NCI-H128 (cell line): ENCODE measurements at regions not wholly inside any gene's neighbourhood (a gene's known extent, or its start where the extent isn't known, plus 50 kb on each side); places are given as distances from the start of the nearest gene placed in this dataset.

Source experiments
- DNase-seq: peaks from one replicate; lab custom pipeline; 2025; ENCODE audit not compliant: unreplicated experiment; lab: John Stamatoyannopoulos, UW

- no peak for DNase-seq
These were observed 55.9 kb upstream of the SLC66A3 start for GRCh38 chr2:11099122-11100065.

- DNase-seq: no peak
These were observed 55.1 kb upstream of the SLC66A3 start for GRCh38 chr2:11100130-11100529.

- no peak for DNase-seq
These were observed 54.3 kb upstream of the SLC66A3 start for GRCh38 chr2:11100976-11101375.

- no peak for DNase-seq
These were observed 53.8 kb upstream of the SLC66A3 start for GRCh38 chr2:11101430-11101829.

GRCh38 chr2:11102466-11102865 is 52.8 kb upstream of the SLC66A3 start:
- no peak for DNase-seq

- no peak for DNase-seq
These were observed 52.1 kb upstream of the SLC66A3 start for GRCh38 chr2:11102956-11103860.

- DNase-seq: no peak
These were observed 51.1 kb upstream of the SLC66A3 start for GRCh38 chr2:11103984-11104793.

GRCh38 chr2:11104794-11105660 is 50.2 kb upstream of the SLC66A3 start:
- no peak for DNase-seq
